Activated T-helper 2 cell treated with anti-CD3 and anti-CD28 coated beads, Interferon-gamma antibody, Interleukin-2, Interleukin-4, amounts not matched to agents 10 μg/mL and 5 μg/mL and 100 μg/mL, durations not matched to agents 14 hours and 24 hours and 36 hours (primary cell): ENCODE measurements at regions not wholly inside any gene's neighbourhood (a gene's known extent, or its start where the extent isn't known, plus 50 kb on each side); places are given as distances from the start of the nearest gene placed in this dataset.
"Not testable (repeated sequence)": the region's sequence is repeated elsewhere in the genome, so short reads cannot be mapped to it uniquely, and the experiment has no call there.

ENCODE experiments used
- DNase-seq: peaks from one replicate; pipeline ENCODE4 v3.0.0; 2021; ENCODE audit warnings: low spot score
- H3K27ac Mint-ChIP-seq: one replicate; pipeline ENCODE4 v1.8.0; 2021; ENCODE audit warnings: mixed read lengths
- H3K27me3 Mint-ChIP-seq: one replicate; pipeline ENCODE4 v1.8.0; 2021; ENCODE audit warnings: low read depth, mixed read lengths
- H3K36me3 Mint-ChIP-seq: one replicate; pipeline ENCODE4 v1.8.0; 2021; ENCODE audit warnings: low read depth, mixed read lengths
- H3K4me1 Mint-ChIP-seq: one replicate; pipeline ENCODE4 v1.8.0; 2021; ENCODE audit warnings: low read depth, mixed read lengths
- H3K4me3 Mint-ChIP-seq: one replicate; pipeline ENCODE4 v1.8.0; 2021; ENCODE audit warnings: low read depth, mild to moderate bottlenecking, moderate library complexity, mixed read lengths
- H3K9me3 Mint-ChIP-seq: one replicate; pipeline ENCODE4 v1.8.0; 2021; ENCODE audit warnings: mixed read lengths
- intact Hi-C: fragments of 100-400 bp; cut with micrococcal nuclease; formaldehyde crosslinking; loops from one replicate; pipeline ENCODE4 v1.15.1; 2023

DNA sequence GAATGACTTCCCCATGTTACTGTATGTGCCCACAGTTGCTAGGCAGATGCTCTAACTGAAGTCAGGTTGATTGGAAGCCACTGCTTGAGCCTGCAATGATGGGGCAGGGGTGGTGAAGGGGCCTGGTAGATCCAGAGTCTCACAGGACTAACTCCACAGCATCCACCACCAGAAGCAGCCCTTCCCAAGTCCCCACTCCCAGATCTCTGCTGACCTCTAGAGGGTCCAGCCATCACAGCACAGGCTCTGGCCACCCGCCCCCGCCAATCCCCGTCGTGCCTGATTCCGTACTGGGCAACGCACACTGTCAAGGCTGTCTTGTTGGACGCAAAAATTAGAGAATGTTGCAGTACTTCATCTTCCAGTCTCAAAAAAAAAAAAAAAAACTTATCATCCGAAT, 136.8 kb upstream of the PDE1C start:
- Mint-ChIP-seq H3K27me3 (no peaks in the 10 kb centered on the region), H3K9me3 (no peaks in the 10 kb centered on the region), H3K4me1 (no peaks in the 10 kb centered on the region), H3K36me3 (no peaks in the 10 kb centered on the region), H3K27ac (no peak overlapping the region), H3K4me3 (no peak overlapping the region)
- no peak for DNase-seq
- intact Hi-C loops = no loop called here

DNA sequence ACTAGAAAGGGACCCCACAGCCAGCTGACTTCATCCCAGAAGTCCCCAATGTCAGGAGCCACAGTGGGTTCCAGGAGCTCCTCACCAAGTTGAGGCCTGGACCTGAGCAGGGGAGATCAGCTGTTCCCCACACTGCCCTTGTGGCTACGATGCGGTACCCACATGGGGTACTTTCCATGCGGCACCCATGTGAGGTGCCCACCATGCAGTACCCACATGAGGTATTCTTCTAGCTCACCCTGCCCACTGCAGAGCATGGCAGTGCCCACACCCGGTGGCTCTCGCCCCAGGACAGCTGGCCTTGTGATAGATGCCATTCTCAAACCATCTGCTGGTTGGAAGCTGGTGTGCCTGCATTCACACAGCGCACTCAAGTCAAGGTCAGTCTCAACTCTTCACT, 136.3 kb upstream of the PDE1C start:
- Mint-ChIP-seq H3K9me3 (no peaks in the 10 kb centered on the region), H3K27ac (no peak overlapping the region), H3K4me1 (no peaks in the 10 kb centered on the region), H3K4me3 (no peak overlapping the region), H3K36me3 (no peaks in the 10 kb centered on the region), H3K27me3 (no peaks in the 10 kb centered on the region)
- no peak for DNase-seq
- intact Hi-C loops = no loop called here

DNA sequence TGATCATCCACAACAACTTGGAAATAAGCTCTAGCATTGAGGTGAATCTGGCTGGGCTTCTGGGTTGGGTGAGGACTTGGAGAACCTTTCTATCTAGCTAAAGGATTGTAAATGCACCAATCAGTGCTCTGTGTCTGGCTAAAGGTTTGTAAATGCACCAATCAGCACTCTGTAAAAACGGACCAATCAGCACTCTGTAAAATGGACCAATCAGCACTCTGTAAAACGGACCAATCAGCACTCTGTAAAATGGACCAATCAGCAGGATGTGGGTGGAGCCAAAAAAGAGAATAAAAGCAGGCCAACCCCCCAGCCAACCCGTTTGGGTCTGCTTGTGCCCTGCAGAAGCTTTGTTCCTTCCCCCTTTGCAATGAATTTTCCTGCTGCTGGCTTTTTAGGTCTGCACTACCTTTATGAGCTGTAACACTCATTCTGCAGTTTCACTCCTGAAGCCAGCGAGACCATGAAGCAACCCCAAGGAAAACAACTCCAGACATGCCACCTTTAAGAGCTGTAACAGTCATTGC, 135.2 kb upstream of the PDE1C start:
- H3K4me3 Mint-ChIP-seq, H3K9me3 Mint-ChIP-seq, H3K27me3 Mint-ChIP-seq, H3K4me1 Mint-ChIP-seq, intact Hi-C loops, H3K27ac Mint-ChIP-seq, DNase-seq, H3K36me3 Mint-ChIP-seq: not testable (repeated sequence)

DNA sequence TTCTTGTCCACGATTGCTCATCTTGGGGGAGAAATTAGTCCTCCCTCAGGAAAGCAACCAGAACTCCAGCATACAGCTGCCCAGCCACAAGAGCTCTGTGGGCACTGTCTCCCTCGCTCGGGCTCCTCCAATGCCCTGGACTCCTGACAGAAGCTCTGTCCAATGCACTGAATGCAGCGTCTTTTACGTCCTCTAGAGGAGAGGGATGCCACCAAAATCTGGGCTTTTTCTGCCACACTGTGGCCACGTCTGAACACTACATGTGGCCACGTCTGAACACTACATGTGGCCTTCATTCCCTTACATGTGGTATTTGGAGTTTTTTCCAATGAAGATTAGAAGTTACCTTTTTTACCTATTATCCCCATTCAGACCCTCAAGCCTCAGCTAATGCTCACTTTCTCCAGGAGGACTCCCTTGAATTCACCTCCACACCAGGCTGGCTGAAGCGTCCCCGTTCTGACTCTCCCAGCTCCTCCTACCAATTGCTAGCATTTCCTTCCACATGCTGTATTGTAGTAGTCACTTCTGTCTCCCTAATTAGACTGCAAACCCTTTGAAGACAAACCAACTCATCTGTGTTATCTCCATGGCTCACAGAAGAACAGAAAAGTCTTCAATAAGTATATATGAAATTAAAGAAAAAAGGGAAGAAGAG, 134.3 kb upstream of the PDE1C start:
- intact Hi-C loops = no loop called here
- H3K27me3 Mint-ChIP-seq = no peaks in the 10 kb centered on the region
- H3K27ac Mint-ChIP-seq = no peak overlapping the region
- DNase-seq = no peak
- no peak overlapping the region for H3K4me3 Mint-ChIP-seq
- no peaks in the 10 kb centered on the region for H3K9me3 Mint-ChIP-seq
- no peaks in the 10 kb centered on the region for H3K4me1 Mint-ChIP-seq
- no peaks in the 10 kb centered on the region for H3K36me3 Mint-ChIP-seq

DNA sequence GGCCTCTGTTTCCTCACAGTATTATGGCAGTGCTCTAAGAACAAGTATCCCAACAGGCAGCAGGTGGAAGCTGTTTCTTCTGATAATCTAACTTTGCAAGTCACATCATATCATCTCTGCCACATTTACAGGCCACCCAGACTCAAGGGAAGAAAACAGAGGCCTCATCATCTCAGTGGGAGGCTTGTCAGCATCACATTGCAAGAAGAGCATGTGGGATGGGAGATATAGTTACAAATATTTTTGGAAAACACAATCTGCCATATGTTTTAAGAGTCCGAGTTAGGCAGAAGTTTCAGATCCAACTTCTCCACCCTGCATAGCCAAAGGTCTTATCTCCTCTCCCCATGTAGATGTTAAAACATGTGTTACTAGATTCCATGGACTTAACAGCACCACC, 130.4 kb upstream of the PDE1C start:
- Mint-ChIP-seq H3K4me1 (no peaks in the 10 kb centered on the region), H3K9me3 (no peaks in the 10 kb centered on the region), H3K36me3 (no peaks in the 10 kb centered on the region), H3K27me3 (no peaks in the 10 kb centered on the region), H3K4me3 (no peak overlapping the region), H3K27ac (no peak overlapping the region)
- intact Hi-C loops = no loop called here
- DNase-seq = no peak

DNA sequence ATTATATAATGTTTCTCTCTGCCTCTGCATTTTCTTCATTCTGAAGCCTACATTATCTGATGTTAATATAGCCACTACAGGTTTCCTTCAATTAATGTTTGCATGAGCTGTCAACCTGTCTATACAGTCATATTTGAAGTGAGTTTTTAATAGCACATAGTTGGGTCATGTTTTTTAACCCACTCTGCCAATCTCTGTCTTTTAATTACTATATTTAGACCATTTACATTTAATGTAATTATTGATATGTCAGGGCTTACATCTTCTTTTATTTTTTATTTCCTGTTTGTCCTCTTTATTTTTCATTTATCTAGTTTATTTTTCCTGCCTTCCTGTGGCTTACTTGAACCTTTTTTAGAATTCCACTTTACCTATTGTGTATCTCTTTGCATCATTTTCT, 124.3 kb upstream of the PDE1C start:
- Mint-ChIP-seq H3K27ac (no peak overlapping the region), H3K36me3 (no peaks in the 10 kb centered on the region), H3K4me3 (no peak overlapping the region), H3K9me3 (peaks cover 18% of the 10 kb centered on the region), H3K4me1 (no peaks in the 10 kb centered on the region), H3K27me3 (no peaks in the 10 kb centered on the region)
- no peak for DNase-seq
- intact Hi-C loops = no loop called here

DNA sequence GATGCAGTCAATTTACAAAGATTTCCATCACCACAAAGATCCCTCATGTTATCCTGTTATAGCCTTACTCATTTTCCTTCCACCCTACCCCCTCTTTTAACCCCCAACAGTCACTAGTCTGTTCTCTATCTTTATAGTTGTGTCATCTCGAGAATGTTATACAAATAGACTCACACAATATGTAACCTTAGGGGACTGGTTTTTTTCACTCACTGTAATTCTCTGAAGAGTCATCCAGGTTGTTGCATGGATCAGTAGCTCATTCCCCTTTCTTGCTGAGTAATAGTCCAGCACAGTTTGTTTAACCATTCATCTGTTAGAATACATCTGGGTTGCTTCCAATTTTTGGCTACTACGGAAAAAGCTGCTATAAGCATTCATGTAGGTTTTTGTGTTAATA, 121.1 kb upstream of the PDE1C start:
- Mint-ChIP-seq H3K4me1 (no peaks in the 10 kb centered on the region), H3K9me3 (peaks cover 18% of the 10 kb centered on the region), H3K36me3 (no peaks in the 10 kb centered on the region), H3K27ac (no peak overlapping the region), H3K4me3 (no peak overlapping the region), H3K27me3 (no peaks in the 10 kb centered on the region)
- intact Hi-C loops = no loop called here
- no peak for DNase-seq

DNA sequence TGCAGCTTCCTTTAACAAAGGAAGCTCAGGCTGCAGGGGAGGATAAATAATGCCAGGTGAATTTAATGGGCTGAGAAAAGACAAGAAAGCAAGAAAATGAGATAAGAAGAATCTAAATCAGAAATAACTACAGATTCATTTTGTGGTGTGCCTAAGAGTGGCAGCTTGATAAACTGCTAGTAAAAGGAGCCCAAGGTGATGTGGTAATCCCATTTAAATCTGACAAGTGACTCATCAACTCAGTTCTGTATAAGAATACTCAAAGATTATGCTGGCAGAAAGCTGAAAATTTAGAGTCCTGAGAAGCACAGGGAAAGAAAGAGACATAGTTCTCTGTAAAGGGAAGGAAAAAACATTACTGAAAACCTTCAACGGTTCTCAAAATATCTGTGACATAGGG, 109.4 kb upstream of the PDE1C start:
- no peak for DNase-seq
- intact Hi-C loops = no loop called here
- Mint-ChIP-seq H3K36me3 (no peaks in the 10 kb centered on the region), H3K27ac (no peak overlapping the region), H3K4me1 (no peaks in the 10 kb centered on the region), H3K4me3 (no peak overlapping the region), H3K9me3 (no peaks in the 10 kb centered on the region), H3K27me3 (no peaks in the 10 kb centered on the region)

DNA sequence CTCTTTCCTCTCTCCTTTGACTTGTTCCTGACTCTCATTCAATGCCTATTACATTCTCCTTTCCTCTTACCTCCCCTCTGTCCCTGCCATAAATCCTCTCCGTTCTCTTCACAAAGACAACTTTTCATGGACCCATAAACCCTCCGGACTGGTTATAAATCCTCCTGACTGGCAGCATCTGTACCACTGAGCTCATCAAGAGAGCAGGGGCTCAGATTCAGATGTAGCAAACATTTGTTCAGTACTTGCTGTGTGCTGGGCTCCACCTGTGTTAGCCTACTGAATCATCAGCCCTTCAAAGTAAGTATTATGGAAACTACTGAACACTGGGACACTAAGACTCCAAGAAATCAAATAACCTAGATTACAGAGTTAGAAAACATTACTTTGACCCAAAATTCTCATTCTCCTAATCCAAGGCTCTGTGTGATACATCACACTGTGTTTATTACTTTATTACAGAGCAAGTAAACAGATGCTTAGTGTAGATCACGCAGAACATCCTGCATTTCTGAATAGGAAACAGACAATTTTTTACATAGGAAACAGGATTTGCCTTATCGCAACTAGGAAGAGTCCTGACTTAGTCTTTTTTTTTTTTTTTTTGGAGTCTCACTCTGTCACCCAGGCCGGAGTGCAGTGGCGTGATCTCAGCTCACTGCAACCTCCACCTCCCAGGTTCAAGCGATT, 108.6 kb upstream of the PDE1C start:
- Mint-ChIP-seq H3K4me1 (no peaks in the 10 kb centered on the region), H3K9me3 (no peaks in the 10 kb centered on the region), H3K27me3 (no peaks in the 10 kb centered on the region), H3K4me3 (no peak overlapping the region), H3K27ac (no peak overlapping the region), H3K36me3 (no peaks in the 10 kb centered on the region)
- intact Hi-C loops = no loop called here
- no peak for DNase-seq

DNA sequence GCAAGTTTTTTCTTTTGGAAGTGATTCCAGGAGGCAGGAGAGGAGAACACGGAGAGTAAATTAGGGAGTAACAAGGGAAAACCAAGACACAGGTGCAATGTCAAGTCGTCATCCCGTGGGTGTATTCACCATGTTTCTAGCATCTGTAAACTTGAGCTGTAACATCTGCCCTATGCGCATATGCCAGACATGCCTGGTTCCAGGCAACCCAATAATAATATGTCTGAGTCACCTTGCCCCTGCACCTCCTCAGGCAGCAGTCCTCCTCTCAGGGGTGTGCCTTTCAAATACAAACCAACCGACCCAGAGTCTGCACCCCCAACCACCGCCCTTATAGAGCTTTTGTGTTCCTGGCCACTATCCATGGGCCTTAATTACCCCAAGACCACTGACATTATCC, 107.0 kb upstream of the PDE1C start:
- no peaks in the 10 kb centered on the region for H3K9me3 Mint-ChIP-seq
- H3K27me3 Mint-ChIP-seq = no peaks in the 10 kb centered on the region
- intact Hi-C loops = no loop called here
- H3K27ac Mint-ChIP-seq = no peak overlapping the region
- H3K4me3 Mint-ChIP-seq = no peak overlapping the region
- no peak for DNase-seq
- H3K36me3 Mint-ChIP-seq = no peaks in the 10 kb centered on the region
- no peaks in the 10 kb centered on the region for H3K4me1 Mint-ChIP-seq

DNA sequence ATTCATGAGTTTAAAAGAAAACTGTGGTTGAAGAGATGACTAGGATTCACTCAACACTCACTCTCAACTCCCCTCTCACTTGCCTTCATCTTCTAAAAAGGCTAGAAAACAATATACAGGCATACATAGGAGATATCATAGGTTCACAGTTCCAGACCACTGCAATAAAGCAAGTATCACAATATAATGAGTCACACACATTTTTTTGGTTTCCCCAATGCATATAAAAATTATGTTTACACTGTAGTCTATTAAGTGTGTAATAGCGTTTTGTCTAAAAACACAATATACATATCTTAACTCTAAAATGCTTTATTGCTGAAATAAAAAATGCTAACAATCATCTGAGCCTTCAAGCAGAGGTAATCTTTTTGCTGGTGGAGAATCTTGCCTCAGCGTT, 104.9 kb upstream of the PDE1C start:
- intact Hi-C loops = no loop called here
- no peak overlapping the region for H3K27ac Mint-ChIP-seq
- no peak for DNase-seq
- no peaks in the 10 kb centered on the region for H3K9me3 Mint-ChIP-seq
- H3K36me3 Mint-ChIP-seq = no peaks in the 10 kb centered on the region
- no peak overlapping the region for H3K4me3 Mint-ChIP-seq
- H3K27me3 Mint-ChIP-seq = no peaks in the 10 kb centered on the region
- H3K4me1 Mint-ChIP-seq = no peaks in the 10 kb centered on the region

DNA sequence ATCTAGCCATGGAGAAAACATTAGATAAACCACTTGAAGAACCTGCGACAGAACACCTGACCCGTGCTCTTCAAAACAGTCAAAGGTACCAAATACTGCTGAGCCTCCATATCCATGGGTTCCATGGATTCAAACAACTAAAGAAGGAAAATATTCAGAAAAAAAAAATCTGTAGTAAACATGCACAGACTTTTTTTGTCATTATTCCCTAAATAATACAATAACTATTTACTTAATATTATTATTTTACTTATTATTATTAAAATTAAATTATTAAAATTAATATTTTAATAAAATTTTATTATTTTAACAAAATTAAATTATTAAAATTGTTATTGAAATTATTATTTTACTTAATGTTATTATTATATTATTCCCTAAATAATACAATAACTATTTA, 101.0 kb upstream of the PDE1C start:
- H3K4me1 Mint-ChIP-seq = no peaks in the 10 kb centered on the region
- no peaks in the 10 kb centered on the region for H3K9me3 Mint-ChIP-seq

DNA sequence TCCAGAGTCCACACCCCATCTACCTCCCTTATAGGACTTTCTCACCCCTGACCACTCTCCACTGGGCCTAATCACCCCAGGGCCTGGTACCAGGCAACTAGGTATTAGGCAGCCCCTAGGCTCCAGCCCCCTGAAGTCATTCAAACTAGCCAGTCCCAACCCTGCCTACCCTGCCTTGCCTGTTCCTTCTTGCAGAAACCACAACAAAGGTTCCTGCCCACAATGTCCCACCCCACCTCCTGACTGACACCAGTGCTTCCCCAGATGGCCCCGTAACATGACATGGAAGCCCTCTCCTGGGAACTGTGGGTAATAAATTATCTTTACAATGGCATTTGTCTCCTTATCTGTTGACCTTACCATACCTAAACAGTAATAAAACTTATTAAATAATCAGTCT, 100.6 kb upstream of the PDE1C start:
- Mint-ChIP-seq H3K4me1 (no peaks in the 10 kb centered on the region), H3K9me3 (no peaks in the 10 kb centered on the region), H3K27ac (no peak overlapping the region), H3K4me3 (no peak overlapping the region), H3K27me3 (no peaks in the 10 kb centered on the region), H3K36me3 (no peaks in the 10 kb centered on the region)
- intact Hi-C loops = no loop called here
- DNase-seq = no peak

More for the DNA sequence above, 101.0 kb upstream of the PDE1C start:
- no peak for DNase-seq
- intact Hi-C loops = no loop called here
- Mint-ChIP-seq H3K27me3 (no peaks in the 10 kb centered on the region), H3K4me3 (no peak overlapping the region), H3K36me3 (no peaks in the 10 kb centered on the region), H3K27ac (no peak overlapping the region)
